ENCODE measurements at regions not wholly inside any gene's neighbourhood (a gene's known extent, or its start where the extent isn't known, plus 50 kb on each side); places are given as distances from the start of the nearest gene placed in this dataset.

DNA sequence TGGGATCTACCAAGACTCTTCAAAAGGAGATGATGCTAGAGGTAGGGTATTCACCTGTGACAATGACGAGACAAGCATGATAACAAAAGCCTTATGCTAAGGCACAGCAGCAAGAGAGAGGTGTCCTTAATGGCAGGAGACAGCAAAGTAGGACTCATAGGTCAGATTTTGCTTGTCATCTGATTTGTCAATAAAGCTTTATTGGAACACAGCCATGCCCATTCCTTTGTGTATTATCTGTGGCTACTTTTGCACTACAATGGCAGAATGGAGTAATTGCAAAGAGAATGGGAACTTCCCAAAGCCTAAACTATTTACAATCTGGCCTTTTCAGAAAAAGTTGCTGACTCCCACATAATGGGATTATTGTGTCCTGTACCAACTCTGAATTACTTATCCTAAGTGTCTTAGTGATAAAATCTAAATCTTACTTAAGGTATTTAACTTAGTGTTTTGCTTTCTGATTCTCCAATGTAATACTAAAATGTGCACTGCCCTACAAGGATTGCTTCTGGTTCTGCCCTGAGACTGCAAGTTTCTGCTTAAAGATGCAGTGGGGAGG lies 221.6 kb downstream of the CDC5L start:
- TF ChIP-seq, protein P1, sequence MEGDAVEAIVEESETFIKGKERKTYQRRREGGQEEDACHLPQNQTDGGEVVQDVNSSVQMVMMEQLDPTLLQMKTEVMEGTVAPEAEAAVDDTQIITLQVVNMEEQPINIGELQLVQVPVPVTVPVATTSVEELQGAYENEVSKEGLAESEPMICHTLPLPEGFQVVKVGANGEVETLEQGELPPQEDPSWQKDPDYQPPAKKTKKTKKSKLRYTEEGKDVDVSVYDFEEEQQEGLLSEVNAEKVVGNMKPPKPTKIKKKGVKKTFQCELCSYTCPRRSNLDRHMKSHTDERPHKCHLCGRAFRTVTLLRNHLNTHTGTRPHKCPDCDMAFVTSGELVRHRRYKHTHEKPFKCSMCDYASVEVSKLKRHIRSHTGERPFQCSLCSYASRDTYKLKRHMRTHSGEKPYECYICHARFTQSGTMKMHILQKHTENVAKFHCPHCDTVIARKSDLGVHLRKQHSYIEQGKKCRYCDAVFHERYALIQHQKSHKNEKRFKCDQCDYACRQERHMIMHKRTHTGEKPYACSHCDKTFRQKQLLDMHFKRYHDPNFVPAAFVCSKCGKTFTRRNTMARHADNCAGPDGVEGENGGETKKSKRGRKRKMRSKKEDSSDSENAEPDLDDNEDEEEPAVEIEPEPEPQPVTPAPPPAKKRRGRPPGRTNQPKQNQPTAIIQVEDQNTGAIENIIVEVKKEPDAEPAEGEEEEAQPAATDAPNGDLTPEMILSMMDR (IDR thresholded peaks at IDR 0.05) = no peak
- Mint-ChIP-seq H3K27me3 (ENCODE audit: insufficient read depth) (peaks cover 20% of the 10 kb centered on the region), H3K4me1 (ENCODE audit: low read depth) (no peaks in the 10 kb centered on the region), H3K27ac (no peak overlapping the region), H3K4me3 (no peak overlapping the region), H3K36me3 (ENCODE audit: low read depth) (no peaks in the 10 kb centered on the region), H3K9me3 (no peaks in the 10 kb centered on the region)
- DNase-seq = no peak

DNA sequence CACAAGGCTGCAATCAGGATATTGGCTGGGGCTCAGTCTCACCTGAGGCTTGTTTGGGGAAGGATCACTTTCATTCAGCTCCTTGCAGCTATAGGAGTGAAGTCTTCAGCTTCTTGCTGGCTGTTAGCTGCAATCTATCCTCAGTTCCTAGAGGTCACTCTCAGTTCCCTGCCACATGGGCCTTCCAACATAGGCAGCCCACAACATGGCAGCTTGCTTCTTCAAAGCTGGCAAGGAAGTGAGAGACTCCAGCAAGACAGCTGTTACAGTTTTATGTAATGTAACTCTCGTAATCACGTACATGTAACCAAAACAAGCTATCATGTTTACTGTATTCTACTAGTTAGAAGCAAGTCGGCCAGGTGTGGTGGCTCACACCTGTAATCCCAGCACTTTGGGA lies 226.9 kb downstream of the CDC5L start:
- Mint-ChIP-seq H3K9me3 (no peaks in the 10 kb centered on the region), H3K27ac (no peak overlapping the region), H3K4me3 (no peak overlapping the region), H3K4me1 (ENCODE audit: low read depth) (no peaks in the 10 kb centered on the region), H3K36me3 (ENCODE audit: low read depth) (no peaks in the 10 kb centered on the region), H3K27me3 (ENCODE audit: insufficient read depth) (peaks cover 29% of the 10 kb centered on the region)
- no peak for DNase-seq
- TF ChIP-seq, protein P1 (IDR thresholded peaks at IDR 0.05) = no peak

DNA sequence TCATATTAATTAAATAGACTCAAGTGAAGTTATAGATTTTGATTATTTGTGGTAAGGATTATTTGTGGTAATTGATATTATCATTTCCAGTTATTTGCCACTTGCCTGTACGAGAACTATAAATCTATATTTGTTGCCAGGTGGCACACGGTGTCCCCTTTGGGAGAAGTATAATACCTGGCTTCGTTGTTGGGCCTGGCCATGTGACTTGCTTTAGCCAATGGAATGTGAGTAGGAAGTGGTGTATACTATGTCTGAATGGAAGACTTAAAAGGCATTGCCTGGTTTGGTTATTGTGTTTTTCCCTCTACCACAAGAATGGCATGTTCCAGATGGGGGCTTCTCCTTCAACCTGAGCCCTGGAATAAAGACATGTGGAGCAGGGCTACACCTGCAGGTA lies 228.1 kb downstream of the CDC5L start:
- Mint-ChIP-seq H3K4me1 (ENCODE audit: low read depth) (no peaks in the 10 kb centered on the region), H3K4me3 (no peak overlapping the region), H3K27ac (no peak overlapping the region), H3K9me3 (no peaks in the 10 kb centered on the region), H3K36me3 (ENCODE audit: low read depth) (no peaks in the 10 kb centered on the region), H3K27me3 (ENCODE audit: insufficient read depth) (peaks cover 34% of the 10 kb centered on the region)
- TF ChIP-seq, protein P1 (IDR thresholded peaks at IDR 0.05) = no peak
- DNase-seq = no peak

DNA sequence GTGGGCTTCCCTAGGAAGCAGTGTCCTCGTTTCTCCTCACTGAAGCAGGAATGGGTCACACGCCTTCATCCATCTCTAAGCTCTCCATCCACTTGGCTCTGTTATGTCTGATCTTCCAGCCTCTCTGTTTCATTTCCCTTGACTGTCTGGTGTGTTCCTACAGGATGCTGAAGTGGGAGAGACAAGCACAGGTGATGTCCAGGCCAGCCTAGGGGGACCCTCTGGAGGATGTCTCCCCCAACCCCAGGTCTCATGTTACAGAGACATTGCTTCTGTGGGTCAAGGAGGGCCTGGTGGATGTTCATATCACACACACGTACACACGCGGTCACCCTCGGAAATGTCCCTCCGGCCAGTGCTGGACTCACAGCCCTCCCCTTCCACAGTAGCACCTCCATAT lies 229.9 kb downstream of the CDC5L start:
- TF ChIP-seq, protein P1 (IDR thresholded peaks at IDR 0.05) = no peak
- Mint-ChIP-seq H3K4me1 (ENCODE audit: low read depth) (no peaks in the 10 kb centered on the region), H3K27me3 (ENCODE audit: insufficient read depth) (peaks cover 30% of the 10 kb centered on the region), H3K27ac (no peak overlapping the region), H3K9me3 (no peaks in the 10 kb centered on the region), H3K36me3 (ENCODE audit: low read depth) (no peaks in the 10 kb centered on the region), H3K4me3 (no peak overlapping the region)
- no peak for DNase-seq

DNA sequence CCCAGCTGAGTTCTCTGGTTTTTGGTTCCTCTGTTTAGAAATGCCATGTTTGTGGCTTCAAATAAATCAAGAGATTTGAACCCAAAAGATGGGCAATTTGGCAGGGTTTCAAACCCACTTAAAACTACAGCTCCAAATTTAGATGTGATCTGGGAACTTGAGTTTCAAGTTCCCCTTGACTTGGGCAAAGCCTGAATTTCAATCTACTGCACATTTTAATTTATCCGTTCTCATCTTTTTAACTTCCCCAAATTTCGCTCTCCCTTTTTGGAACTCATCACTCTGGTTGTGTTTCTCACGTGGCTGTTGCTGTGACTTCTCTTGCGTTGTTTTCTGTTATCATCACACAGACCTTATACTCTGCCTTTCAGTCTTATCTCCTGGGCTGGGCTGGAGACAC lies 230.9 kb downstream of the CDC5L start:
- Mint-ChIP-seq H3K4me3 (no peak overlapping the region), H3K36me3 (ENCODE audit: low read depth) (no peaks in the 10 kb centered on the region), H3K9me3 (no peaks in the 10 kb centered on the region), H3K4me1 (ENCODE audit: low read depth) (no peaks in the 10 kb centered on the region), H3K27me3 (ENCODE audit: insufficient read depth) (peaks cover 30% of the 10 kb centered on the region), H3K27ac (no peak overlapping the region)
- TF ChIP-seq, protein P1 (IDR thresholded peaks at IDR 0.05) = no peak
- no peak for DNase-seq

DNA sequence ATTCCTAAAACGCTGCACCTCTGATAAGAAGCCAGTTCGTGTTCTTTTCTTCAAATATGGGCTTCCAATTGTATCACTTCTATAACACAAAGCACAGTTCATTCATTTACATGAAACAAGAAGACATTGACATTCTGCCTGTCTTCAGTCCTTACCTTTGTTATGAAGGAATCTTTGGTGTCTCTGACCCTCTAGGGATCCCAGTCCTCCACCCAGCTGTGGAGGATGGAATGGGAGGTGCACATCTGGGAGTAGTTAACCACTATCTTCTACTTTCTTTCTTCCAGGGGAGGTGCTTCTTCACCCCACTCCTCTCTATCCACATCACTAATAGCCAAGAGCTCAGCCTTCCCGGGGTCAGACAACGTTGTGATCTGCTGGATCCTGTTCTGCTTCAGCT lies 233.4 kb downstream of the CDC5L start:
- Mint-ChIP-seq H3K4me3 (no peak overlapping the region), H3K36me3 (ENCODE audit: low read depth) (no peaks in the 10 kb centered on the region)
- no peak for DNase-seq

More for the DNA sequence above, 233.4 kb downstream of the CDC5L start:
- TF ChIP-seq, protein P1 (IDR thresholded peaks at IDR 0.05) = no peak
- Mint-ChIP-seq H3K4me1 (ENCODE audit: low read depth) (no peaks in the 10 kb centered on the region), H3K9me3 (no peaks in the 10 kb centered on the region), H3K27ac (no peak overlapping the region), H3K27me3 (ENCODE audit: insufficient read depth) (peaks cover 31% of the 10 kb centered on the region)
